ENCODE measurements at regions not wholly inside any gene's neighbourhood (a gene's known extent, or its start where the extent isn't known, plus 50 kb on each side); places are given as distances from the start of the nearest gene placed in this dataset.

GRCh38 chr12:82149045-82149444 is 209.1 kb downstream of the CCDC59 start:
- TF ChIP-seq CTCF (IDR thresholded peaks at IDR 0.05) (no peak), POLR2A (IDR thresholded peaks at IDR 0.05) (no peak)
